Myocyte (in vitro differentiated cells): ENCODE measurements at regions not wholly inside any gene's neighbourhood (a gene's known extent, or its start where the extent isn't known, plus 50 kb on each side); places are given as distances from the start of the nearest gene placed in this dataset.

ENCODE experiments used
- DNase-seq: peaks from one replicate; pipeline ENCODE4 v3.0.0-alpha.2; 2012; ENCODE audit warnings: low read depth

GRCh38 chrX:39137363-39137954 is 336.2 kb downstream of the MID1IP1 start:
- no peak for DNase-seq

DNA sequence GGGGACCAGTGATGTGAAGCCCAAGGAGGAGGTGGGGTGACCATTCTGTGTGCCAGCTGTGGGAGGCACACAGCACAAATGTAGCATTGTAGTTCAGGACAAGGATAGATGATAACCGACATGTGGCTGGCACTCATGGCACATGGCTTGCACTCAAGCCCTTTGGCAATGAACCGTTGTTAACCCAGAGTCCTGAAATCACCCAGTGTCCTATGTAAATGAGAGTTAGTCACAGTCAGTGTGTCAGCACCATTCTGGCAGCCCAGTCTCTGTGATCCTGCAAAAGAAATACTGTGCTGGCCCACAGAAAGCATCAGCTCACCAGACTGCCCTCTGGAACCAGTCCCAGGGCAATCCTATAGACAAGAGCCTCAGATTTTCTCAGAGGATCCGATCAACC is 339.3 kb downstream of the MID1IP1 start:
- no peak for DNase-seq

DNA sequence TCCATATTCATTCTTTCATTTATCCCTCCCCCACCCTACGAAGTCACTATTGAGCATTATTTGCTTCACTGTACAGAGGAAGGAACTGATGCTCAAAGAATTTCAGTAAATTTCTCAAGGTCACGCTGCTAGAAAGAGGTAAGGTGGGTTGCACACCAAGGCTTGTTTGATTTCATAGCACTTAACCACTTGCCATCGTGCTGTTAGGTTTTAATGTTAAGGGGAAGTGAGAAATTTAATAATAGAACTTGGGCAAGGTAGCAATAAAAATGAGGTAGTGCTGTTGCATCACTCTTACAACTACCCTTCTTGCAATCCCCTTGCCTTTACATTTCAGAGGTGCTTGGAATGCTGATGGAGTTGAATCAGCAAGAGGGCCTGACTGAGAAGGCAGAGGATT is 343.1 kb downstream of the MID1IP1 start:
- DNase-seq: no peak

GRCh38 chrX:39144956-39145355 is 343.7 kb downstream of the MID1IP1 start:
- no peak for DNase-seq

DNA sequence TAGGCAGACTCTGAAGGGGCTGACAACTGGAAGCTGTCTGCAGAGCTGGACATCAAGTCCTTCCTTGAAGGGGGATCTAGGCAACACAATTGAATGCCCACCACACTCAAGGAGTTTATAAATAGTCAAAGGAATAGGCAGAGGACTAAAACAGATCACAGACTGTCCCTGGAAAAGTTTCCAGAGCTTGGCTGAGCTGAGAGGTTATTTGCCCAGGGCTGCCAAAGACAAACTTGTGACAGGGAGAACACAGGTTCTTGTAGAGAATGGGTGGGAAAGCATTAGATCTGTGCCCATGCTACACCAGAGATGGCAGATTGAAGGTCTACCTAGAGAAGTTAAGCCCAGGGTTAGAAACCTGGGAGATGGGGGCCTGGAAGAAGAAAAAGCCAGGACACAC is 344.6 kb downstream of the MID1IP1 start:
- no peak for DNase-seq

DNA sequence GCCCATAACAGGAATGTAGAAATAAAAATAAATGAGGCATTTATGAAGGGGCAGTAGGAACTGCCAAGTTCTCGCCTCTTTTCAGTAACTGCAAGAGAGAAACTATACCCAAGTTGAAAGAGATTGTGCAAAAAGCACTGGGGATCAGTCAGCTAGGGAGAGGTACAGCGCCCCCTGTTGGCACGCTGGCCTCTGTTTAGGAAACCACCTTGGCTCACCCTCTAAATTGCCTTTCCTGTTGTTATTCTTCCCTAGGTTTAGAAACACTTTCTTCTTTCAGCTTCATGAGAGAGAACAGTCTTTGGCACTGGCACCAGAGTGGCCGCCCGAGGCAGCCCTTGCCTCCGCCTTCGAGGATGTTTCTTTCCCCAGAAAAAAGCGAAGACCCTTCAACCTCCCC is 348.5 kb downstream of the MID1IP1 start:
- DNase-seq: peak; percentile 55

GRCh38 chrX:39150220-39150619 is 349.0 kb downstream of the MID1IP1 start:
- no peak for DNase-seq

- DNase-seq: no peak
Observed at GRCh38 chrX:39150621-39151020, 349.4 kb downstream of the MID1IP1 start.

GRCh38 chrX:39152106-39152649 is 350.9 kb downstream of the MID1IP1 start:
- DNase-seq: peak; percentile 10

DNA sequence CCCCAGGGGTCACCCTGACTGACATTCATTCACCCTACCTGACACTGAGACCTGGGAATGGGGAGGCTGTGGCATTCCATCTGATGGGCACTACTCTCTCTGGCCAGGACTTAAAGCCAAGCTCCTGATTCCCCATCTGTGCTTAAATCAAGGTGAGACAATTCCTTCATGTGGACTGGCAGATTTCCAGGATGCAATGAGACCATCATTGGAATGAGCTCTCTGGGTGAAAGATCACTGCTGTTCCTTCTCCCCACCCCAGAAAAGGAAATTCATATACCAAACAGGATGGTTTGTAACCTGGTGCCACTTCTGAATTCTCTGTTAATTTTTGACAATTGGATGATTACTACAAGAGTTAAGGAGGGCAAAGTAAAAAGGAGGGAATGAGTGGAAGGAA is 354.8 kb downstream of the MID1IP1 start:
- DNase-seq: no peak

DNA sequence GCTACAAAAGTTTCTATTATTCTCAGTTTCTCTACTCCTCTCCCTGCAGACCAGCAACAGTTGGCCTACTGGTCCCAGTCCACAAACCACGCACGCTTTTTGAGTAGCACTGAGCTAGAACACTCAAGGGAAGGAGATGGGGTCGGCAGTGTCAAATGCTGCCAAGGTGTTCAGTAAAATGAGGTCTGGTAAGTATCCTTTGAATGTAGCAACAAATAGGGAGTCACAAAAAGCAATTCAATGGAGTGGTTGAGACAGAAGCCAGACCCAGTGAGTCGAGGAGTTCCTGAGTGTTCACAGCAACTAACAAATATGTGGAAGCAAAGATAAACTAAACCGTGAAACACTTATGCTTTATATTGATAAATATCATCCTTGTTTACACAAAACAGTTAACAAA is 355.7 kb downstream of the MID1IP1 start:
- DNase-seq: peak; percentile 18

GRCh38 chrX:39157796-39158195 is 356.5 kb downstream of the MID1IP1 start:
- peak; percentile 80 for DNase-seq

DNA sequence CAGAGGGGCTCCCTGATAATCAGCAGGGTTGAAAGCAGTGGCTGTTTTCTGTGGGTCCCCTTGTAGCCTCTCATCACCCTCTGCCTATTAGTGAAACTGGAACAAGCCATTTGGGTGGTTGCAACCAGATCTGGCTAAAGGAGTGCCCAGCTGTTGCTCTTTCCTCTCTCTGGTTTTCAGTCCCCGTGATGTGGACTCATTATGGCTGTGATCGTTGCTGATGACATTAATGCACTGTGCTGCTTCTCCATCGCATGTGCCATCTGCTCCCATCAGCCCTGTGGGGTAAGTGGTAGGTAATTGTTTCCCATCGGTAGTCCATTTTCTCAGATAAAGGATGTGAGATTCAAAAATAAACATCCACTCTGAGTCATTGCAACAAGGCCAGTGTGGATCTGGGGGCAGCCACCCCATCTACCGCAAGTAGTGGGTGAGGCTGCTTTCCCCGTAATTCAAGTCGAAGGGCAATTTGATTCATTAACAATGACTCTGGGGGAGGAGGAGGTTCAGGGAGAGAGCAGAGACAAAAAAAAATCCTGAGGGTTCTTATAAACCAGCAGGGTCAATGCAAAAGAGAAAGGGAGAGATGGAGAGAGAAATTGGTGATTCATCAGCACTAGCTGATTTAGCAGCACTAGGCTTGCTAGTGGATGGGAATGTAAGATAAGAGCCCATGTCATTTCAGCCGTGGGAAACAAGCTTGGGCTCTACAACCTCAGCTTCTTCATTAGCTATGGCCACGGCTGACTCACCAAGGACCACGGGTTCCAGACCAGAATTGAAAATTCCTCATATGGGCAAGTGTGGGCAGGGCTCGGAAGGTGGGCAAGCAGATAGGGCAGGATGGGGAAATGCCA is 357.8 kb downstream of the MID1IP1 start:
- peak; percentile 79 for DNase-seq

GRCh38 chrX:39159921-39160507 is 358.8 kb downstream of the MID1IP1 start:
- DNase-seq: peak; percentile 26

DNA sequence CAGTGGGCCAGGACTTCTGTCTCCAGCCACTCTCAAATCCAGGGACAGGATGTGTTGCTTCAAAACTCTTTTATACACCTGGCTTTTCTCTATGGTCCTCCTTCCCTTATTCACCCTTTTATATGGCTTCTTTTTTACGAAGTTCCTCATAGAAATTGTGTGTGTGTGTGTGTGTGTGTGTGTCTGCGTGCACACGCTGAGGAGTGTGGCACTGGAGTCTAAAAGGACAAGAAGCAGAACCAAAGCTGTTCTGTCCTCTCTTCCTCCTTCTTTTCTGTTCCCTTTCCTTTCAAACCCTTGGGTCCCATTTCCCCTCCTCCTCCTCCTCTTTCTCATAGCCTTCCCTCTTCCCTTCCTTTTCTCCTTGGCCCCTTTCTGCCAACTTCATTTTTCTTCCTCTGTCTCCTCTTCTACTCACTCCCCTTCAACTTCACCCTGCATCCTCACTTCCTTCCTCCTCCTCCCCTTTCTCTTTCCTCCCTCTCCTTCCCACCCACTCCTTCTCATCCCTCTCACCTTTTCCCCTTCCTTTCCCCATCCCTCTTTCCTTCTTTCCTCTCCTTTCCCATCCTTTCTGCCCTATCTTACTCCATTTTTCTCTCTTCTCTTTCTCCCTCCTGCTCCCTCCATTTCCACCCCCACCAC is 360.5 kb downstream of the MID1IP1 start:
- no peak for DNase-seq

DNA sequence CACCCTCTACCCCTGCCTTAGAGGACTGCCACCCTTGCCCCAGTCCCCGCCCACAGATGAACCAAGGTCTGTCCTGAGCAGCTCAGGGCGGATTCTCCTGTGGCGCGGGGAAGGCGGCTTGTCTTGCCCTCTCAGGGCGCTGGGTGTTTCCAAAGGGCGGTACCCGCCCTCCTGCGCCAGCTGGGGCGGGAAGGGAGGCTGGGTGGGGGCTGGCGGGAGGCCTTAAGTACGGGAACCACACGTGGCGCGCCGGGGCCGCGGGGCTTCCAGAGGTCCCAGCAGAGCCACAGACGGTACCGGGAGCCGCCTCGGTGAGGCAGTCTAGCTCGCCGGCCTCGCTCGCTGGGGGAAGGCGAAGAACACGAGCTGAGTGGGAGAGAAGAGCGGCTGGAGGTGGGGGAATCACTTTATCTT is 361.1 kb downstream of the MID1IP1 start:
- DNase-seq: no peak

GRCh38 chrX:39163581-39164126 is 362.4 kb downstream of the MID1IP1 start:
- DNase-seq: no peak

GRCh38 chrX:39164212-39164611 is 363.0 kb downstream of the MID1IP1 start:
- DNase-seq: no peak

DNA sequence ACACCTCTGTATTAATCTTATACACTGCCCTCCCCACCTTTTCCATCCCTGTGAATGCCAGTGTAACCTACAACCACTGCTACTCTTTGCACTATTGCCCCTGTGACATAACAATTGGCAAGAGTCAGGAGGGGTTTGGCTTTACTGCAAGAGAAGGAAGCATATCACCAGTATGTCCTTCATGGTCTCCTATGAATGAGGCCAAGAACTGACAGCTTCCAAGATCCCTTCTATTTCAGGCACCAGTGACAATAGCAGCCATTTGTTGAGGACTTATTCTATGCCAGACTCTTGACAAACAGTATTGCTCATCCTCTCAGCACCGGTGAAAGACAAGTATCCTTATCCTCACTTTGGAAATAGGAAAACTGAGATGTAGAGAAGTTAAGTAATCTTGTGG is 363.9 kb downstream of the MID1IP1 start:
- peak; percentile 8 for DNase-seq

DNA sequence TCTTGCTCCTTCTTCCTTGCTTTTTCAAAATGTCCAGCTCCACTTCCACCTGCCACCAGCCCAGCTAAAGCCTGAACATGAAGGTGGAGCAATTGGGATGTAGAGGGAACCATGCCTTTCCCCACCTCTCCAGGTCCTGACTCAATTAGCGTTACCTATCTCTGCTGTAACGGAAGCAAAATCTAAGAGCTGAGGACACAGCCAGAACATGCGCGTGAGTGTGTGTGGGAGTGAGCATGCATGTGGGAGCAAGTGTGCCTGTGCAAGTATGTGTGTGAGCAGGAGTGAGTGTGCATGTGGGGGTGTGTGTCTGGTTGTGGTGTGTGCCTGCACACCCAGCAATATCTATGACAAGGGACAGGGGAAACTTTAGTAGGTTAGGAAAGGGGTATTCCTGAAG is 364.5 kb downstream of the MID1IP1 start:
- no peak for DNase-seq

DNA sequence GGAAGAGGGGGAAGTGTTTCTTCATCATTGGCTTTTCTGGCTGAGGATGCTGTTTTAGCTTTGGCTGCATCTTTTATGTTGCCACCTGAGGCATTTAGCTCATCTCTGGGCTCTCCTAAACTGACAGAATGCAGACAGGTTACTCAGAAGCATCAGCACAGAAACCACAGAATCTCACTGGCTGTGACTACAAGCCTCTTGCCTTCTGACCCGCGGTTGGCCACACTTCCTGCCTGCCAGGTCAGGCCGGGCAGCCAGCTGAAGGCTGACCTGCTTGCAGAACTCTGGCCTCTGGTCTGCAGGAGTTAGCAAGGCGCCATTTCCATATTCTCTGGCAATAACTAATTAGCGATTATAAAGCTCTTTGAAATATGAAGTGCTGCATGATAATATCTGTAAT is 366.5 kb downstream of the MID1IP1 start:
- DNase-seq: no peak
